ENCODE measurements at regions not wholly inside any gene's neighbourhood (a gene's known extent, or its start where the extent isn't known, plus 50 kb on each side); places are given as distances from the start of the nearest gene placed in this dataset.

DNA sequence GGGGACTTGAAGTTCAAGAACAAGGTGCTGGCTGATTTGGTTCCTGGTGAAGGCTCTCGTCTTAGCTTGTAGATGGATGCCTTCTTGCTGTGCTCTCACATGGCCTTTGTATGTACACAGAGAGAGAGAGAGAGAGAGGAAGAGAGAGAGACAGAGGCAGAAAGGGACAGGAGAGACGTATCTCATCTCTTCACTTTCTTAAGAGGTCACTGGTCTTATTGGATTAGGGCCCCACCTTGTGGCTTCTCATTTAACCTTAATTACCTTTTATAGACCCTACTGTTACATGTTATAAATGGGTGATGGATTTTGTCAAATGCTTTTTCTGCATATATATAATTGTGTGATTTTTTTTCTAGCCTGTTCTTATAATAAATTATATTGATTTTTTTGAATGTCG, 1444.2 kb downstream of the ADGRL3 start:
- WGBS (ENCODE audit: low lambda C conversion rate), result 43% methylated on average over 3 of the region's 3 CpGs
- Histone ChIP-seq H3K9me3 (no peaks in the 10 kb centered on the region), H3K4me1 (ENCODE audit: control insufficient read depth in 1 of 2, insufficient read depth in 2 of 2, low read depth in 1 of 2, low read length in 1 of 2) (no peaks in the 10 kb centered on the region), H3K27me3 (ENCODE audit: insufficient read depth) (no peaks in the 10 kb centered on the region), H3K27ac (ENCODE audit: low read depth in 2 of 2, low read length in 1 of 2) (no peak overlapping the region), H3K4me3 (ENCODE audit: low read depth in 2 of 2, low read length in 1 of 2) (no peak overlapping the region), H3K36me3 (replicated peaks in 1 of 2; ENCODE audit: control insufficient read depth in 1 of 2, insufficient read depth in 2 of 2, low read length in 1 of 2) (no peaks in the 10 kb centered on the region), H4K20me1 (ENCODE audit: insufficient read depth) (no peaks in the 10 kb centered on the region), H3K9me2 (no peaks in the 10 kb centered on the region; the same call in 1 of the 2 replicates), H3F3A (replicated peaks; ENCODE audit: insufficient read depth) (no peaks in the 10 kb centered on the region), H3K4me2 (no peak overlapping the region), H3K79me2 (ENCODE audit: insufficient read depth) (no peaks in the 10 kb centered on the region), H3K9ac (no peak overlapping the region), H2AFZ (ENCODE audit: low read depth) (no peak overlapping the region)
- TF ChIP-seq SMC3 (IDR thresholded peaks at IDR 0.05; ENCODE audit: low read depth, low read length), result peak; percentile 13; the same call in 1 of the 2 replicates
- TF ChIP-seq TCF12 (IDR thresholded peaks at IDR 0.05), result no peak
- TF ChIP-seq, protein P1, sequence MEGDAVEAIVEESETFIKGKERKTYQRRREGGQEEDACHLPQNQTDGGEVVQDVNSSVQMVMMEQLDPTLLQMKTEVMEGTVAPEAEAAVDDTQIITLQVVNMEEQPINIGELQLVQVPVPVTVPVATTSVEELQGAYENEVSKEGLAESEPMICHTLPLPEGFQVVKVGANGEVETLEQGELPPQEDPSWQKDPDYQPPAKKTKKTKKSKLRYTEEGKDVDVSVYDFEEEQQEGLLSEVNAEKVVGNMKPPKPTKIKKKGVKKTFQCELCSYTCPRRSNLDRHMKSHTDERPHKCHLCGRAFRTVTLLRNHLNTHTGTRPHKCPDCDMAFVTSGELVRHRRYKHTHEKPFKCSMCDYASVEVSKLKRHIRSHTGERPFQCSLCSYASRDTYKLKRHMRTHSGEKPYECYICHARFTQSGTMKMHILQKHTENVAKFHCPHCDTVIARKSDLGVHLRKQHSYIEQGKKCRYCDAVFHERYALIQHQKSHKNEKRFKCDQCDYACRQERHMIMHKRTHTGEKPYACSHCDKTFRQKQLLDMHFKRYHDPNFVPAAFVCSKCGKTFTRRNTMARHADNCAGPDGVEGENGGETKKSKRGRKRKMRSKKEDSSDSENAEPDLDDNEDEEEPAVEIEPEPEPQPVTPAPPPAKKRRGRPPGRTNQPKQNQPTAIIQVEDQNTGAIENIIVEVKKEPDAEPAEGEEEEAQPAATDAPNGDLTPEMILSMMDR (IDR thresholded peaks at IDR 0.05), result peak; percentile 41
- peak; percentile 58 for TF ChIP-seq RAD21 (IDR thresholded peaks at IDR 0.05; ENCODE audit: low read length)
- POLR2A ChIA-PET, result no interaction called here
- CTCF ChIA-PET, result interaction anchor here (0.9 to 1.0 kb wide), 2 partner anchors 8 to 19 kb away, joined by 3 read pairs; no protein-coding TSS in a partner anchor
- no peak for DNase-seq

DNA sequence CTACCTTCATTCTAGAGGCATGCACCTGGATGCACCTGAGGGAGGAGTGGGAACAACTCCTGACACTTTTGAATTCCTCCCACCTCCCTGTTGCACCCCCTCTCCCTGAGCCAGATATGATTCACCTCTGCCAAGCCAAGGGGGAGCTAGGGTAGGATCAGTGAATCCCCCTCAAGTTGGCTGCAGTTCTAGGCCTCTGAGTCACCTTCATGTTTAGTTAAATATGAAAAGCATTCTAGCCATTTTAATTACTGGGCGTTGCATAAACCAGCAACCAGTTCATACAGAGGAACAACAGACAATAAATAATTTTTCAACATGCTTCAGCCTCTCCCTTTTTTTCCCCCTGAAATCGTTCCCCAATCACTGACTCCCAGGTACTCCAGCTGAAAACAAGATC, 1440.2 kb downstream of the ADGRL3 start:
- Histone ChIP-seq H3K9me2 (no peaks in the 10 kb centered on the region; the same call in 1 of the 2 replicates), H3F3A (replicated peaks; ENCODE audit: insufficient read depth) (no peaks in the 10 kb centered on the region), H3K27me3 (ENCODE audit: insufficient read depth) (no peaks in the 10 kb centered on the region), H3K4me3 (ENCODE audit: low read depth in 2 of 2, low read length in 1 of 2) (no peak overlapping the region), H3K9me3 (no peaks in the 10 kb centered on the region), H3K4me1 (ENCODE audit: control insufficient read depth in 1 of 2, insufficient read depth in 2 of 2, low read depth in 1 of 2, low read length in 1 of 2) (no peaks in the 10 kb centered on the region), H3K36me3 (replicated peaks in 1 of 2; ENCODE audit: control insufficient read depth in 1 of 2, insufficient read depth in 2 of 2, low read length in 1 of 2) (no peaks in the 10 kb centered on the region), H2AFZ (ENCODE audit: low read depth) (no peak overlapping the region), H4K20me1 (ENCODE audit: insufficient read depth) (no peaks in the 10 kb centered on the region), H3K27ac (ENCODE audit: low read depth in 2 of 2, low read length in 1 of 2) (no peak overlapping the region), H3K4me2 (no peak overlapping the region), H3K9ac (no peak overlapping the region), H3K79me2 (ENCODE audit: insufficient read depth) (no peaks in the 10 kb centered on the region)
- no peak for DNase-seq
- ChIA-PET POLR2A (no interaction called here), CTCF (no interaction called here)
- WGBS (ENCODE audit: low lambda C conversion rate), result 23% methylated on average over 2 of the region's 2 CpGs
- TF ChIP-seq CHD2 (IDR thresholded peaks at IDR 0.05; ENCODE audit: low read length, partially characterized antibody) (no peak), RCOR1 (IDR thresholded peaks at IDR 0.05; ENCODE audit: low read length) (no peak), FOSL2 (IDR thresholded peaks at IDR 0.05; ENCODE audit: borderline replicate concordance, low read depth) (no peak), JUND (IDR thresholded peaks at IDR 0.05) (no peak), GATA2 (CRISPR knock-in tag; IDR thresholded peaks at IDR 0.05) (no peak), ELF1 (IDR thresholded peaks at IDR 0.05) (no peak), RAD21 (IDR thresholded peaks at IDR 0.05; ENCODE audit: low read length) (no peak), MXI1 (IDR thresholded peaks at IDR 0.05; ENCODE audit: low read depth, low read length) (no peak), TAF1 (IDR thresholded peaks at IDR 0.05; ENCODE audit: borderline replicate concordance, low read depth, low read length) (no peak), RFX5 (IDR thresholded peaks at IDR 0.05; ENCODE audit: low read length) (no peak)
- TF ChIP-seq, protein P2, sequence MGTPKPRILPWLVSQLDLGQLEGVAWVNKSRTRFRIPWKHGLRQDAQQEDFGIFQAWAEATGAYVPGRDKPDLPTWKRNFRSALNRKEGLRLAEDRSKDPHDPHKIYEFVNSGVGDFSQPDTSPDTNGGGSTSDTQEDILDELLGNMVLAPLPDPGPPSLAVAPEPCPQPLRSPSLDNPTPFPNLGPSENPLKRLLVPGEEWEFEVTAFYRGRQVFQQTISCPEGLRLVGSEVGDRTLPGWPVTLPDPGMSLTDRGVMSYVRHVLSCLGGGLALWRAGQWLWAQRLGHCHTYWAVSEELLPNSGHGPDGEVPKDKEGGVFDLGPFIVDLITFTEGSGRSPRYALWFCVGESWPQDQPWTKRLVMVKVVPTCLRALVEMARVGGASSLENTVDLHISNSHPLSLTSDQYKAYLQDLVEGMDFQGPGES (IDR thresholded peaks at IDR 0.05; ENCODE audit: low read depth, low read length), result no peak
- TF ChIP-seq, protein P3, sequence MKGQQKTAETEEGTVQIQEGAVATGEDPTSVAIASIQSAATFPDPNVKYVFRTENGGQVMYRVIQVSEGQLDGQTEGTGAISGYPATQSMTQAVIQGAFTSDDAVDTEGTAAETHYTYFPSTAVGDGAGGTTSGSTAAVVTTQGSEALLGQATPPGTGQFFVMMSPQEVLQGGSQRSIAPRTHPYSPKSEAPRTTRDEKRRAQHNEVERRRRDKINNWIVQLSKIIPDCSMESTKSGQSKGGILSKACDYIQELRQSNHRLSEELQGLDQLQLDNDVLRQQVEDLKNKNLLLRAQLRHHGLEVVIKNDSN (IDR thresholded peaks at IDR 0.05; ENCODE audit: borderline replicate concordance, low read depth), result no peak
